ENCODE measurements at regions not wholly inside any gene's neighbourhood (a gene's known extent, or its start where the extent isn't known, plus 50 kb on each side); places are given as distances from the start of the nearest gene placed in this dataset.

- H3K9me3 ChIP-seq = no peaks in the 10 kb centered on the region
- TF ChIP-seq CTCF (IDR thresholded peaks at IDR 0.05) = no peak
- DNase-seq (ENCODE audit: low spot score) (no peak), ATAC-seq (ENCODE audit: insufficient number of reproducible peaks, low FRiP score, low read depth) (no peak)
- H3K4me1 ChIP-seq (ENCODE audit: control insufficient read depth in 1 of 2, low read depth in 2 of 2) = no peaks in the 10 kb centered on the region
- no peak overlapping the region for H3K4me3 ChIP-seq
- H3K27ac ChIP-seq = no peak overlapping the region
- H3K27me3 ChIP-seq (replicated peaks; ENCODE audit: insufficient read depth) = no peaks in the 10 kb centered on the region
- no peaks in the 10 kb centered on the region for H3K36me3 ChIP-seq
Observed at GRCh38 chr18:77552945-77553344, 303.3 kb downstream of the GALR1 start.

DNA sequence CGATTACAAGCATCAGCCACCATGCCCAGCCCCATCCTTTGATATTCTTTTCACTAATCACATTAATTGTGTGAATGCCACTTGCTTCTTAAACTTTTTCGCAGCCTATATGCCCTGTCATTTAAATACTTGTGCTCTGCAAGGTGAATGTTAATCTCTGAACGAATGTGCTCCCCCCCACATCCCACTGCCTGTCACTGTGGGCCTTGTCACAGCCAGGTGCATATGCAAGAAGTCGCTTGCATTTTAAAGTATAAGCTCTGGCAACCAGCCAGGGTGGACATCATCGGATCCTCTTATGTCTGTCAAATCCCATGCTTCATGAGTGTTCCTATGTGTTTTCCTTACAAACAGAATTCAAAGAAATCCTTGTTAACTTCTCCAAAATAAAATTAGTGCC lies 304.4 kb downstream of the GALR1 start:
- ATAC-seq (ENCODE audit: insufficient number of reproducible peaks, low FRiP score, low read depth) (no peak), DNase-seq (ENCODE audit: low spot score) (no peak)
- Histone ChIP-seq H3K27ac (no peak overlapping the region), H3K36me3 (no peaks in the 10 kb centered on the region), H3K4me3 (no peak overlapping the region), H3K4me1 (ENCODE audit: control insufficient read depth in 1 of 2, low read depth in 2 of 2) (no peaks in the 10 kb centered on the region), H3K9me3 (no peaks in the 10 kb centered on the region), H3K27me3 (replicated peaks; ENCODE audit: insufficient read depth) (no peaks in the 10 kb centered on the region)
- TF ChIP-seq CTCF (IDR thresholded peaks at IDR 0.05) = no peak

- Histone ChIP-seq H3K9me3 (no peaks in the 10 kb centered on the region), H3K36me3 (no peaks in the 10 kb centered on the region), H3K27ac (no peak overlapping the region), H3K4me3 (no peak overlapping the region), H3K4me1 (ENCODE audit: control insufficient read depth in 1 of 2, low read depth in 2 of 2) (no peaks in the 10 kb centered on the region), H3K27me3 (replicated peaks; ENCODE audit: insufficient read depth) (no peaks in the 10 kb centered on the region)
- no peak for TF ChIP-seq CTCF (IDR thresholded peaks at IDR 0.05)
- ATAC-seq (ENCODE audit: insufficient number of reproducible peaks, low FRiP score, low read depth) = no peak
- no peak for DNase-seq (ENCODE audit: low spot score)
Observed at GRCh38 chr18:77557046-77557587, 307.5 kb downstream of the GALR1 start.

GRCh38 chr18:77559274-77559910 lies 309.7 kb downstream of the GALR1 start:
- DNase-seq (ENCODE audit: low spot score) (no peak), ATAC-seq (ENCODE audit: insufficient number of reproducible peaks, low FRiP score, low read depth) (no peak)
- Histone ChIP-seq H3K9me3 (no peaks in the 10 kb centered on the region), H3K4me3 (no peak overlapping the region), H3K27me3 (replicated peaks; ENCODE audit: insufficient read depth) (no peaks in the 10 kb centered on the region), H3K36me3 (no peaks in the 10 kb centered on the region), H3K4me1 (ENCODE audit: control insufficient read depth in 1 of 2, low read depth in 2 of 2) (no peaks in the 10 kb centered on the region), H3K27ac (no peak overlapping the region)
- no peak for TF ChIP-seq CTCF (IDR thresholded peaks at IDR 0.05)

DNA sequence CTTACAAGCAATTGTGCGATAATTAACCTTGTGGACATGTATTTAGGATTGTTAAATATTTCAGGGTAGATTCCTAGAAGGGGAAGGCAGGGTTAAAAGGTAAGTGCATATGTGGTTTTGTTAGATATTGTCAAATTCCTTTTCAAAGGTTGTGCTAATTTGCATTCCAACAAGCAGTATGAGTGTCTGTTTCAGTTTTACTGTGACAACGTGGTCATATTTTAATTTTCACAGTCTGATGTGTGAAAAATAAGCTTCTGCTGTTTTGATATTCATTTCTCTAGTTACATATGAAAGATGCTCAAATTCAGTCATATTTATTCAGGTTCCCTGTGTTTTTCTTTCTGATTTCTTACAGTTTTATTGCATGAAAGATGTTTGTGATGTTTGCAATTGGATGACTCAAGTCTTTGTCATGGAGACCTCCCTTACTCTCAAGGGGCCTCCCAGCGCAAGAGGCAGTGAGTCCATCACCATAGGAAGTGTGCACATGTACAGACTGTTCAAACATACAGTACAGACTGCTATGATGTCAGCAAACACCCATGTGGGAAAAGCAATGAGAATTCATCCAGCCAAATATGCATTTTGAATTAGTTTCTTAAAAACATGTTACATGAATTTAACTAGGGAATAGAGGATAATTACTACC lies 310.8 kb downstream of the GALR1 start:
- no peaks in the 10 kb centered on the region for H3K9me3 ChIP-seq
- H3K27me3 ChIP-seq (replicated peaks; ENCODE audit: insufficient read depth) = no peaks in the 10 kb centered on the region
- no peaks in the 10 kb centered on the region for H3K36me3 ChIP-seq
- no peak overlapping the region for H3K27ac ChIP-seq
- H3K4me3 ChIP-seq = no peak overlapping the region
- H3K4me1 ChIP-seq (ENCODE audit: control insufficient read depth in 1 of 2, low read depth in 2 of 2) = no peaks in the 10 kb centered on the region
- TF ChIP-seq CTCF (IDR thresholded peaks at IDR 0.05) = no peak
- ATAC-seq (ENCODE audit: insufficient number of reproducible peaks, low FRiP score, low read depth) = no peak
- no peak for DNase-seq (ENCODE audit: low spot score)
